GM12878 (cell line): ENCODE measurements at regions not wholly inside any gene's neighbourhood (a gene's known extent, or its start where the extent isn't known, plus 50 kb on each side); places are given as distances from the start of the nearest gene placed in this dataset.

Source experiments
- ATAC-seq: fragments of 200-7000 bp; cut with Tn5 transposase; 3 replicates; pipeline ENCODE4 v1.9.1; 2020; ENCODE audit warnings: mild to moderate bottlenecking, moderate library complexity
- BruUV-seq: library from RNA; stranded (reverse); fragments of 400-500 nt; replicated peaks from 2 replicates; lab custom pipeline; 2021; lab: Mats Ljungman, UMichigan
- CTCF ChIA-PET: fragments of 300-600 bp; sonication (Branson Sonifier 250); formaldehyde crosslinking; extraction: SDS; loops from one replicate; lab custom pipeline; 2021; ENCODE audit warnings: inconsistent platforms; lab: Yijun Ruan, JAX
- POLR2A ChIA-PET: fragments of 350-600 bp; formaldehyde crosslinking; extraction: SDS; loops from one replicate; lab custom pipeline; 2021; ENCODE audit warnings: inconsistent platforms; lab: Charles Lee
- RAD21 ChIA-PET: fragments of 300-600 bp; sonication (Branson Sonifier 250); formaldehyde crosslinking; loops from one replicate; lab custom pipeline; 2023; ENCODE audit warnings: antibody characterized with exemption; ENCODE audit not compliant: unreplicated experiment; lab: Charles Lee
- SMC1A ChIA-PET: fragments of 300-600 bp; sonication (Branson Sonifier 250); formaldehyde crosslinking; loops from one replicate; lab custom pipeline; 2023; ENCODE audit not compliant: unreplicated experiment, uncharacterized antibody; lab: Charles Lee
- DNase-seq: peaks from one replicate; pipeline ENCODE4 v3.0.0-alpha.2; 2011; ENCODE audit warnings: low read depth, low spot score
- FAIRE-seq: peaks from 3 replicates; lab custom pipeline; 2011; peaks lifted over from hg19 to GRCh38; lab: Jason Lieb, UNC
- H2AFZ ChIP-seq: 2 replicates; pipeline ENCODE4 v1.6.0; 2011; ENCODE audit warnings: low read depth, low read length, control low read depth; ENCODE audit not compliant: control insufficient read depth
- H3K27ac ChIP-seq: 2 replicates; pipeline ENCODE4 v1.5.1; 2011; ENCODE audit warnings: control low read depth; ENCODE audit not compliant: control insufficient read depth, insufficient read depth
- H3K27me3 ChIP-seq, 2 experiments: replicated peaks in 1 of 2; 2 replicates each; pipeline versions ENCODE4 v1.6.0 to v1.6.1; 2011; ENCODE audit warnings: low read length in 1 of 2; ENCODE audit not compliant: control insufficient read depth in 2 of 2, insufficient read depth in 2 of 2
- H3K36me3 ChIP-seq, 2 experiments: 2 replicates each; pipeline ENCODE4 v1.5.1; 2011; ENCODE audit warnings: low read length in 1 of 2; ENCODE audit not compliant: control insufficient read depth in 2 of 2, insufficient read depth in 2 of 2
- H3K4me1 ChIP-seq: 2 replicates; pipeline ENCODE4 v1.6.1; 2011; ENCODE audit warnings: mild to moderate bottlenecking, low read length, moderate library complexity, mixed read lengths; ENCODE audit not compliant: control insufficient read depth, insufficient read depth
- H3K4me2 ChIP-seq: 2 replicates; pipeline ENCODE4 v1.6.0; 2011; ENCODE audit warnings: control low read depth; ENCODE audit not compliant: control insufficient read depth, insufficient read depth
- H3K4me3 ChIP-seq: fragments of 200-600 bp; sonication (generic); 2 replicates; pipeline ENCODE4 v1.5.1; 2016
- H3K79me2 ChIP-seq: 2 replicates; pipeline ENCODE4 v1.6.0; 2011; ENCODE audit warnings: low read length; ENCODE audit not compliant: control insufficient read depth, insufficient read depth
- H3K9ac ChIP-seq: 2 replicates; pipeline ENCODE4 v1.8.0; 2011; ENCODE audit warnings: low read length, control low read depth, mixed read lengths; ENCODE audit not compliant: control insufficient read depth, insufficient read depth
- H3K9me3 ChIP-seq: replicated peaks from 3 replicates; pipeline ENCODE4 v1.5.1; 2011; ENCODE audit warnings: mild to moderate bottlenecking, low read length; ENCODE audit not compliant: control insufficient read depth, insufficient read depth
- H4K20me1 ChIP-seq: 2 replicates; pipeline ENCODE4 v1.6.0; 2011; ENCODE audit not compliant: control insufficient read depth, insufficient read depth
- NKRF ChIP-seq: fragments of 450-650 bp; conservative IDR thresholded peaks from 2 replicates; pipeline ENCODE4 v1.6.1; 2017; ENCODE audit warnings: mild to moderate bottlenecking, moderate library complexity
- NR2C2 ChIP-seq: IDR thresholded peaks from 2 replicates; pipeline ENCODE4 v1.6.1; 2011; ENCODE audit warnings: borderline replicate concordance, low read depth; ENCODE audit not compliant: control insufficient read depth, insufficient read length
- NR2F1 ChIP-seq: fragments of 450-650 bp; conservative IDR thresholded peaks from 2 replicates; pipeline ENCODE4 v1.6.1; 2017; ENCODE audit warnings: mild to moderate bottlenecking
- PBX3 ChIP-seq: IDR thresholded peaks from 2 replicates; pipeline ENCODE4 v1.6.1; 2011; ENCODE audit warnings: mild to moderate bottlenecking, low read depth, low read length, moderate library complexity; ENCODE audit not compliant: insufficient replicate concordance
- PML ChIP-seq: IDR thresholded peaks from 2 replicates; pipeline ENCODE4 v1.6.1; 2012; ENCODE audit warnings: low read length, inconsistent platforms
- POLR2A ChIP-seq: IDR thresholded peaks from 2 replicates; pipeline ENCODE4 v1.6.1; 2011; ENCODE audit warnings: low read depth, mild to moderate bottlenecking, low read length
- SPI1 ChIP-seq: IDR thresholded peaks from 2 replicates; pipeline ENCODE4 v1.6.1; 2011; ENCODE audit warnings: low read depth, mild to moderate bottlenecking, low read length, moderate library complexity, borderline replicate concordance; ENCODE audit not compliant: insufficient read depth
- YBX1 ChIP-seq: fragments of 450-650 bp; IDR thresholded peaks from 2 replicates; pipeline ENCODE4 v1.6.1; 2016; ENCODE audit warnings: antibody characterized with exemption
- ZNF274 ChIP-seq: IDR thresholded peaks from one replicate; pipeline ENCODE4 v1.8.0; 2011; ENCODE audit not compliant: insufficient read length, insufficient read depth
- WGBS: methylation state at CpG from one replicate; pipeline ENCODE4 v1.1.6; 2016; ENCODE audit warnings: low lambda C conversion rate; ENCODE audit not compliant: insufficient replicate concordance, insufficient coverage; ENCODE audit errors: missing lambda C conversion rate; 5-methylcytosine and 5-hydroxymethylcytosine counted together
- in situ Hi-C: fragments of 300-500 bp; cut with MboI; formaldehyde crosslinking; loops from 9 replicates; pipeline ENCODE4 v1.14.3; 2018; ENCODE audit warnings: mixed read lengths
- intact Hi-C: fragments of 100-400 bp; cut with micrococcal nuclease; formaldehyde crosslinking; loops from one replicate; pipeline ENCODE4 v1.14.2; 2022; ENCODE audit not compliant: unreplicated experiment
- TF ChIP-seq, protein P1 (sequence below): fragments of 450-650 bp; IDR thresholded peaks from 2 replicates; pipeline ENCODE4 v1.6.1; 2018; ENCODE audit warnings: borderline replicate concordance, mild to moderate bottlenecking; ENCODE audit not compliant: partially characterized antibody

GRCh38 chr13:89856512-89856911 is 1491.0 kb upstream of the MIR17HG start (continued):
- TF ChIP-seq NR2C2 (no peak), POLR2A (no peak)
- TF ChIP-seq, protein P1, sequence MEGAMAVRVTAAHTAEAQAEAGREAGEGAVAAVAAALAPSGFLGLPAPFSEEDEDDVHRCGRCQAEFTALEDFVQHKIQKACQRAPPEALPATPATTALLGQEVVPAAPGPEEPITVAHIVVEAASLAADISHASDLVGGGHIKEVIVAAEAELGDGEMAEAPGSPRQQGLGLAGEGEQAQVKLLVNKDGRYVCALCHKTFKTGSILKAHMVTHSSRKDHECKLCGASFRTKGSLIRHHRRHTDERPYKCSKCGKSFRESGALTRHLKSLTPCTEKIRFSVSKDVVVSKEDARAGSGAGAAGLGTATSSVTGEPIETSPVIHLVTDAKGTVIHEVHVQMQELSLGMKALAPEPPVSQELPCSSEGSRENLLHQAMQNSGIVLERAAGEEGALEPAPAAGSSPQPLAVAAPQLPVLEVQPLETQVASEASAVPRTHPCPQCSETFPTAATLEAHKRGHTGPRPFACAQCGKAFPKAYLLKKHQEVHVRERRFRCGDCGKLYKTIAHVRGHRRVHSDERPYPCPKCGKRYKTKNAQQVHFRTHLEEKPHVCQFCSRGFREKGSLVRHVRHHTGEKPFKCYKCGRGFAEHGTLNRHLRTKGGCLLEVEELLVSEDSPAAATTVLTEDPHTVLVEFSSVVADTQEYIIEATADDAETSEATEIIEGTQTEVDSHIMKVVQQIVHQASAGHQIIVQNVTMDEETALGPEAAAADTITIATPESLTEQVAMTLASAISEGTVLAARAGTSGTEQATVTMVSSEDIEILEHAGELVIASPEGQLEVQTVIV, result no peak

DNA sequence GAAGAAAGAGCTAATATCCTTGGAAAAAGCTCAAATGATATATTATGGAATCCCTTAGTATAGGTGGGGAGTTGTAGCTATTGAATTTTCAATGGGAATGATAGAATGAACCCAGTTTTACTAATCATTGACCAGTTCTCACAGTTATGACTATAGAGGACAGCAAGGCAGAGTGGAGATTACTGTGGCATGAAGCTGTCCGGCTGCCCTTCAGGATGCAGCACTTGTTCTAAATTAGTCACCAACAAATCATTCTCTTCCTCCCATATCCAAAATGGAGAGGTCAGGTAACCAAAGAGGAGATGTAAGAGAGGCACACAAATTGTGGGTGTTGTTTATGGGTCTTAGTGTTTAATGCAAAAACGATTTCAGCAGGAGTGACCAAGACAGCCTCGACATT is 1490.0 kb upstream of the MIR17HG start:
- H4K20me1 ChIP-seq, result no peaks in the 10 kb centered on the region
- no peak for TF ChIP-seq ZNF274
- TF ChIP-seq NR2F1, result no peak
- TF ChIP-seq NKRF, result no peak
- TF ChIP-seq YBX1, result no peak
- TF ChIP-seq PBX3, result no peak
- no peak for TF ChIP-seq PML
- no peak for TF ChIP-seq SPI1
- RAD21 ChIA-PET, result no interaction called here
- no TSS peak for BruUV-seq
- H3K27ac ChIP-seq, result no peak overlapping the region
- DNase-seq (no peak), FAIRE-seq (no peak), ATAC-seq (no peak)
- SMC1A ChIA-PET, result no interaction called here
- intact Hi-C loops (no loop called here), in situ Hi-C loops (no loop called here)
- H3K4me2 ChIP-seq, result no peak overlapping the region
- no peaks in the 10 kb centered on the region for H3K4me1 ChIP-seq
- no peak overlapping the region for H2AFZ ChIP-seq
- POLR2A ChIA-PET, result no interaction called here
- no peaks in the 10 kb centered on the region for H3K79me2 ChIP-seq
- H3K36me3 ChIP-seq, result no peaks in the 10 kb centered on the region
- 32% methylated on average over 3 of the region's 3 CpGs for WGBS
- H3K9me3 ChIP-seq, result no peaks in the 10 kb centered on the region
- no peak overlapping the region for H3K9ac ChIP-seq
- CTCF ChIA-PET, result no interaction called here
- no peak overlapping the region for H3K4me3 ChIP-seq
- no peaks in the 10 kb centered on the region for H3K27me3 ChIP-seq
